ENCODE measurements at regions not wholly inside any gene's neighbourhood (a gene's known extent, or its start where the extent isn't known, plus 50 kb on each side); places are given as distances from the start of the nearest gene placed in this dataset.
A peak's percentile ranks its signal among the peaks of the same experiment; 100 is the strongest.
"Not testable (repeated sequence)": the region's sequence is repeated elsewhere in the genome, so short reads cannot be mapped to it uniquely, and the experiment has no call there.

- no peak for DNase-seq (ENCODE audit: low read depth, low spot score)
Observed at GRCh38 chr15:62502451-62502850, 337.4 kb upstream of the C2CD4B start.

GRCh38 chr15:62503451-62503850 is 338.4 kb upstream of the C2CD4B start:
- no peak for DNase-seq (ENCODE audit: low read depth, low spot score)

GRCh38 chr15:62505762-62506161 is 340.7 kb upstream of the C2CD4B start:
- DNase-seq (ENCODE audit: low read depth, low spot score), result no peak

- no peak for DNase-seq (ENCODE audit: low read depth, low spot score)
Observed at GRCh38 chr15:62506217-62506805, 341.2 kb upstream of the C2CD4B start.

- DNase-seq (ENCODE audit: low read depth, low spot score), result peak; percentile 56
Observed at GRCh38 chr15:62509395-62509958, 344.4 kb upstream of the C2CD4B start.

GRCh38 chr15:62510791-62511190 is 345.7 kb upstream of the C2CD4B start:
- DNase-seq (ENCODE audit: low read depth, low spot score), result no peak

- no peak for DNase-seq (ENCODE audit: low read depth, low spot score)
Observed at GRCh38 chr15:62512904-62513303, 347.8 kb upstream of the C2CD4B start.

GRCh38 chr15:62513893-62514292 is 348.8 kb upstream of the C2CD4B start:
- no peak for DNase-seq (ENCODE audit: low read depth, low spot score)

- no peak for DNase-seq (ENCODE audit: low read depth, low spot score)
Observed at GRCh38 chr15:62515696-62516395, 350.8 kb upstream of the C2CD4B start.

- DNase-seq (ENCODE audit: low read depth, low spot score), result no peak
Observed at GRCh38 chr15:62517541-62517940, 352.5 kb upstream of the C2CD4B start.

- not testable (repeated sequence) for DNase-seq (ENCODE audit: low read depth, low spot score)
Observed at GRCh38 chr15:62518666-62519065, 353.6 kb upstream of the C2CD4B start.

- DNase-seq (ENCODE audit: low read depth, low spot score), result no peak
Observed at GRCh38 chr15:62519900-62520299, 354.8 kb upstream of the C2CD4B start.

- DNase-seq (ENCODE audit: low read depth, low spot score), result no peak
Observed at GRCh38 chr15:62520887-62521286, 355.8 kb upstream of the C2CD4B start.

- DNase-seq (ENCODE audit: low read depth, low spot score), result peak; percentile 39
Observed at GRCh38 chr15:62521396-62521795, 356.3 kb upstream of the C2CD4B start.

GRCh38 chr15:62524848-62525247 is 359.8 kb upstream of the C2CD4B start:
- DNase-seq (ENCODE audit: low read depth, low spot score), result no peak

- no peak for DNase-seq (ENCODE audit: low read depth, low spot score)
Observed at GRCh38 chr15:62527387-62527786, 362.3 kb upstream of the C2CD4B start.

- DNase-seq (ENCODE audit: low read depth, low spot score), result peak; percentile 37
Observed at GRCh38 chr15:62528505-62528904, 363.4 kb upstream of the C2CD4B start.

- DNase-seq (ENCODE audit: low read depth, low spot score), result no peak
Observed at GRCh38 chr15:62532367-62532766, 367.3 kb upstream of the C2CD4B start.

- DNase-seq (ENCODE audit: low read depth, low spot score), result no peak
Observed at GRCh38 chr15:62533687-62534086, 368.6 kb upstream of the C2CD4B start.

GRCh38 chr15:62534996-62535395 is 369.9 kb upstream of the C2CD4B start:
- DNase-seq (ENCODE audit: low read depth, low spot score), result no peak

GRCh38 chr15:62539236-62539635 is 374.2 kb upstream of the C2CD4B start:
- no peak for DNase-seq (ENCODE audit: low read depth, low spot score)

GRCh38 chr15:62541250-62541649 is 376.2 kb upstream of the C2CD4B start:
- DNase-seq (ENCODE audit: low read depth, low spot score), result no peak

- no peak for DNase-seq (ENCODE audit: low read depth, low spot score)
Observed at GRCh38 chr15:62541846-62542245, 376.8 kb upstream of the C2CD4B start.
